ENCODE measurements at regions not wholly inside any gene's neighbourhood (a gene's known extent, or its start where the extent isn't known, plus 50 kb on each side); places are given as distances from the start of the nearest gene placed in this dataset.

- TF ChIP-seq TAF1 (IDR thresholded peaks at IDR 0.05; ENCODE audit: borderline replicate concordance, low read depth, low read length): no peak
- TF ChIP-seq POLR2A (IDR thresholded peaks at IDR 0.05; ENCODE audit: low read depth, low read length): no peak
- TF ChIP-seq POLR2AphosphoS5 (IDR thresholded peaks at IDR 0.05; ENCODE audit: low read depth, low read length): no peak
- DNase-seq (ENCODE audit: insufficient read length) (no peak), FAIRE-seq (no peak)
These were observed 295.2 kb upstream of the ZNF32 start for GRCh38 chr10:43943818-43944360.

- no peak for DNase-seq (ENCODE audit: insufficient read length)
- TF ChIP-seq POLR2AphosphoS5 (IDR thresholded peaks at IDR 0.05; ENCODE audit: low read depth, low read length) (no peak), POLR2A (IDR thresholded peaks at IDR 0.05; ENCODE audit: low read depth, low read length) (no peak), TAF1 (IDR thresholded peaks at IDR 0.05; ENCODE audit: borderline replicate concordance, low read depth, low read length) (no peak)
- peak; percentile 40 for FAIRE-seq
These were observed 294.6 kb upstream of the ZNF32 start for GRCh38 chr10:43943119-43943817.

GRCh38 chr10:43942096-43942850, 293.6 kb upstream of the ZNF32 start:
- DNase-seq (ENCODE audit: insufficient read length): no peak
- TF ChIP-seq TAF1 (IDR thresholded peaks at IDR 0.05; ENCODE audit: borderline replicate concordance, low read depth, low read length): no peak
- no peak for TF ChIP-seq POLR2AphosphoS5 (IDR thresholded peaks at IDR 0.05; ENCODE audit: low read depth, low read length)
- TF ChIP-seq POLR2A (IDR thresholded peaks at IDR 0.05; ENCODE audit: low read depth, low read length): no peak
- no peak for FAIRE-seq

GRCh38 chr10:43940898-43941837, 292.5 kb upstream of the ZNF32 start:
- FAIRE-seq: no peak
- no peak for DNase-seq (ENCODE audit: insufficient read length)
- TF ChIP-seq TAF1 (IDR thresholded peaks at IDR 0.05; ENCODE audit: borderline replicate concordance, low read depth, low read length) (no peak), POLR2AphosphoS5 (IDR thresholded peaks at IDR 0.05; ENCODE audit: low read depth, low read length) (no peak), POLR2A (IDR thresholded peaks at IDR 0.05; ENCODE audit: low read depth, low read length) (no peak)

GRCh38 chr10:43939939-43940820, 291.5 kb upstream of the ZNF32 start:
- no peak for DNase-seq (ENCODE audit: insufficient read length)
- TF ChIP-seq POLR2AphosphoS5 (IDR thresholded peaks at IDR 0.05; ENCODE audit: low read depth, low read length): no peak
- no peak for TF ChIP-seq TAF1 (IDR thresholded peaks at IDR 0.05; ENCODE audit: borderline replicate concordance, low read depth, low read length)
- no peak for TF ChIP-seq POLR2A (IDR thresholded peaks at IDR 0.05; ENCODE audit: low read depth, low read length)
- peak; percentile 67 for FAIRE-seq

- no peak for TF ChIP-seq POLR2AphosphoS5 (IDR thresholded peaks at IDR 0.05; ENCODE audit: low read depth, low read length)
- DNase-seq (ENCODE audit: insufficient read length): no peak
- FAIRE-seq: peak; percentile 21
These were observed 290.8 kb upstream of the ZNF32 start for GRCh38 chr10:43939389-43939938.

- TF ChIP-seq POLR2A (IDR thresholded peaks at IDR 0.05; ENCODE audit: low read depth, low read length) (no peak), TAF1 (IDR thresholded peaks at IDR 0.05; ENCODE audit: borderline replicate concordance, low read depth, low read length) (no peak), POLR2AphosphoS5 (IDR thresholded peaks at IDR 0.05; ENCODE audit: low read depth, low read length) (no peak)
- DNase-seq (ENCODE audit: insufficient read length): no peak
- no peak for FAIRE-seq
These were observed 290.1 kb upstream of the ZNF32 start for GRCh38 chr10:43938810-43939209.

GRCh38 chr10:43931308-43931930, 282.7 kb upstream of the ZNF32 start:
- DNase-seq (ENCODE audit: insufficient read length) (no peak), FAIRE-seq (no peak)
- TF ChIP-seq POLR2A (IDR thresholded peaks at IDR 0.05; ENCODE audit: low read depth, low read length) (no peak), POLR2AphosphoS5 (IDR thresholded peaks at IDR 0.05; ENCODE audit: low read depth, low read length) (no peak), TAF1 (IDR thresholded peaks at IDR 0.05; ENCODE audit: borderline replicate concordance, low read depth, low read length) (no peak)

GRCh38 chr10:43930777-43931176, 282.1 kb upstream of the ZNF32 start:
- no peak for TF ChIP-seq POLR2AphosphoS5 (IDR thresholded peaks at IDR 0.05; ENCODE audit: low read depth, low read length)
- no peak for TF ChIP-seq POLR2A (IDR thresholded peaks at IDR 0.05; ENCODE audit: low read depth, low read length)
- TF ChIP-seq TAF1 (IDR thresholded peaks at IDR 0.05; ENCODE audit: borderline replicate concordance, low read depth, low read length): no peak
- FAIRE-seq (no peak), DNase-seq (ENCODE audit: insufficient read length) (no peak)

- DNase-seq (ENCODE audit: insufficient read length): no peak
- no peak for FAIRE-seq
- TF ChIP-seq POLR2AphosphoS5 (IDR thresholded peaks at IDR 0.05; ENCODE audit: low read depth, low read length) (no peak), POLR2A (IDR thresholded peaks at IDR 0.05; ENCODE audit: low read depth, low read length) (no peak), TAF1 (IDR thresholded peaks at IDR 0.05; ENCODE audit: borderline replicate concordance, low read depth, low read length) (no peak)
These were observed 281.6 kb upstream of the ZNF32 start for GRCh38 chr10:43930243-43930642.

Measured in GM12892 (cell line).